ENCODE measurements at regions not wholly inside any gene's neighbourhood (a gene's known extent, or its start where the extent isn't known, plus 50 kb on each side); places are given as distances from the start of the nearest gene placed in this dataset.

DNA sequence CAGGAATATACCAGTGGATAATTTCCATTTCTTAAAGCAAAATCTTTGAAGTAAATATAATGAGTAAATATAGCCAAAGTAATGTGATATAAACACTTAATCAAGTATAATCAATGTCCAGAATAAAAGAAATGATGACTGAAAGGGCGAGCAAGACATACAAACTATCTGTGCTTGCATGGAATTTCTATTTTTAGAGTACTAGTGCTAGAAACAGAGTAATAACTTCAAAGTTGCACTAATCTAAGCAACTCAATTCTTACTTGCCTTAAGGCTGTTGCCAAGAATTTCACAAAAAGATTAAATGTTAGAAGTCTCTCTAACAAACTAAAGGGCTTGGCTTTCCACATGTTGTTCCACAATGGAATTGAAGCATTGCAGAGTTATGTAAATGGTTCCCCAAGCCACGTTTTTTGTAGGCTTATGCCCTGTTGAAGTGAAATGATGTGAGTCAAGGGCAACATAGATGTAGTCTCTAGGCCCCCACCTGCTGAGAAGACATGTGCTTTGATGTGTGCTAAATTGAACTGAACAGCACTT, 175.0 kb upstream of the LMNTD1 start:
- no peaks in the 10 kb centered on the region for H3K36me3 ChIP-seq
- no peak for DNase-seq
- H3K27me3 ChIP-seq (replicated peaks in 1 of 7), result no peaks in the 10 kb centered on the region
- 49 to 75% (median 64%) methylated on average over 2 of the region's 2 CpGs for WGBS, 5 donors
- intact Hi-C loops (cut with DNase I; ENCODE audit: low total_unique reads), result no loop called here
- TF ChIP-seq POLR2AphosphoS5 (IDR thresholded peaks at IDR 0.05), result no peak
- TF ChIP-seq, protein P1, sequence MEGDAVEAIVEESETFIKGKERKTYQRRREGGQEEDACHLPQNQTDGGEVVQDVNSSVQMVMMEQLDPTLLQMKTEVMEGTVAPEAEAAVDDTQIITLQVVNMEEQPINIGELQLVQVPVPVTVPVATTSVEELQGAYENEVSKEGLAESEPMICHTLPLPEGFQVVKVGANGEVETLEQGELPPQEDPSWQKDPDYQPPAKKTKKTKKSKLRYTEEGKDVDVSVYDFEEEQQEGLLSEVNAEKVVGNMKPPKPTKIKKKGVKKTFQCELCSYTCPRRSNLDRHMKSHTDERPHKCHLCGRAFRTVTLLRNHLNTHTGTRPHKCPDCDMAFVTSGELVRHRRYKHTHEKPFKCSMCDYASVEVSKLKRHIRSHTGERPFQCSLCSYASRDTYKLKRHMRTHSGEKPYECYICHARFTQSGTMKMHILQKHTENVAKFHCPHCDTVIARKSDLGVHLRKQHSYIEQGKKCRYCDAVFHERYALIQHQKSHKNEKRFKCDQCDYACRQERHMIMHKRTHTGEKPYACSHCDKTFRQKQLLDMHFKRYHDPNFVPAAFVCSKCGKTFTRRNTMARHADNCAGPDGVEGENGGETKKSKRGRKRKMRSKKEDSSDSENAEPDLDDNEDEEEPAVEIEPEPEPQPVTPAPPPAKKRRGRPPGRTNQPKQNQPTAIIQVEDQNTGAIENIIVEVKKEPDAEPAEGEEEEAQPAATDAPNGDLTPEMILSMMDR (IDR thresholded peaks at IDR 0.05 in 8 of 11, conservative IDR thresholded peaks at IDR 0.05 in 3 of 11), result no peak
- no peak for TF ChIP-seq POLR2A (IDR thresholded peaks at IDR 0.05)
- H3K4me3 ChIP-seq, result no peak overlapping the region
- peaks cover 0 to 4% (median 0%) of the 10 kb centered on the region in 8 donors for H3K9me3 ChIP-seq
- no peak overlapping the region for H3K27ac ChIP-seq
- H3K4me1 ChIP-seq, result no peaks in the 10 kb centered on the region

DNA sequence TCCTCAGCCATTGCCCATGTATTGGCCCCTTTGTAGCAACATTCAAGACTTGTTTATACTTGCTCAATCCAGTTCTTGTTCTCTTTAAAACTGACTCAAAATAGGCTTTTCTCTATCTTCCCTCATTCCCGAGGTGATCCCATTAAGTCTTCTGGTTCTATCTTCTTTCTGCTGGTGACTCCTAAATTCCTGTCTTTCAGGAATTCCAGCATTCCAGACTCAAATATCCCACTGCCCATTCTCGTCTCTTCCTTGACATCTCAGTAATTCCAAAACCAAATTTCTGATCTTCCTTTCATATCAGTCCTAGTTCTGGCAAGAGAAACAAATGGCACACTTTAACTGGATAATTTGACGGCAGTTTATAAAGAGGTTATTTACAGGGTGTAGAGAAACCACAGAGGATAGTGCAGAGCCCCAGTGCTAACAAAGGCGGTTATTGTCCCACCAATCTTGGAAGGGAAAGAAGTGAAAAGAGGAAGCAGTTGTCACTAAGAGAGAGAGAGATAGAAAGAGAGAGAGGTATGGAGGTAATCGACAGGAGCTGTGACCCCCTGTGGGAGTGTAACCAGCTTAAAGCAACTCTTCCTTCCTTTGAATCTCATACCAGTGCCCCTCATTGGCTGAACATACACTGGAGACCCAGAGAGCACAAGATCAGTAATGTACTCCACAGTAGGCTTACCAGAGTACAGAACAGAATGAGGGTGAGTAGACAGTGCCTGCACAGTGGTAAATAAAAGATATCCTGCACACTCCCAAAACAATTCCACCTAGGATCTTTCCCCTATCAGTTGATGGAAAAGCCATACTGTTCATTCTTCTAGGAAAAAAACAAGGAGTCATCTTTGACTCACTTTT, 177.6 kb upstream of the LMNTD1 start:
- no peak overlapping the region for H3K4me3 ChIP-seq
- no peaks in the 10 kb centered on the region for H3K4me1 ChIP-seq
- no peak for DNase-seq
- no peaks in the 10 kb centered on the region for H3K27me3 ChIP-seq (replicated peaks in 1 of 7)
- no peak overlapping the region for H3K27ac ChIP-seq
- 33 to 43% (median 39%) methylated on average over 5 of the region's 5 CpGs for WGBS, 5 donors
- intact Hi-C loops (cut with DNase I; ENCODE audit: low total_unique reads), result no loop called here
- H3K9me3 ChIP-seq, result peaks cover 0 to 4% (median 0%) of the 10 kb centered on the region in 8 donors
- H3K36me3 ChIP-seq, result no peaks in the 10 kb centered on the region
- TF ChIP-seq, protein P1 (IDR thresholded peaks at IDR 0.05 in 8 of 11, conservative IDR thresholded peaks at IDR 0.05 in 3 of 11), result no peak
- TF ChIP-seq POLR2A (IDR thresholded peaks at IDR 0.05) (no peak), POLR2AphosphoS5 (IDR thresholded peaks at IDR 0.05) (no peak)

DNA sequence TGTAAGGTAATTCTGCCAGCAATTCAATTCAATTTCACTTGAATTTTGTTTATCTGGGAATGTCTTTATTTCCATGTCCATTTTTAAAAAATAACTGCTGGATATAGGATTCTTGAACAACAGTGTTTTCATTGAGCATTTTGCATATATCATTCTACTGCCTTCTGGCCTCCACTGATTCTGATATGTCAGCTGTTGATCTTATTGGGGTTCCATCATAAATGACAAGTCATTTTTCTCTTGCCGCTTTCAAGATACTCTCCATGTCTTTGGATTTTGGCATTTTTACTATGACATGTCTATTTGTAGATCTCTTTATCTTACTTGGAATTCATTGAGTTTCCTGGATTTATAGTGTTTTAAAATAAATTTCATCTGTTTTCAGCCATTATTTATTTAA, 180.5 kb upstream of the LMNTD1 start:
- intact Hi-C loops (cut with DNase I; ENCODE audit: low total_unique reads), result no loop called here
- WGBS, 5 donors, result 95 to 98% (median 96%) methylated on average over 1 of the region's 1 CpG

More for the DNA sequence above, 180.5 kb upstream of the LMNTD1 start:
- Histone ChIP-seq H3K27ac (no peak overlapping the region), H3K9me3 (peaks cover 0 to 8% (median 0%) of the 10 kb centered on the region in 8 donors), H3K4me1 (no peaks in the 10 kb centered on the region), H3K27me3 (replicated peaks in 1 of 7) (peaks cover 0 to 3% (median 0%) of the 10 kb centered on the region in 7 donors), H3K4me3 (no peak overlapping the region), H3K36me3 (no peaks in the 10 kb centered on the region)
- DNase-seq, result no peak
- TF ChIP-seq POLR2A (IDR thresholded peaks at IDR 0.05) (no peak), POLR2AphosphoS5 (IDR thresholded peaks at IDR 0.05) (no peak)
- TF ChIP-seq, protein P1 (IDR thresholded peaks at IDR 0.05 in 8 of 11, conservative IDR thresholded peaks at IDR 0.05 in 3 of 11), result no peak

Measured in spleen (tissue), 11 donors.